Astrocyte of the cerebellum (primary cell): ENCODE measurements at regions not wholly inside any gene's neighbourhood (a gene's known extent, or its start where the extent isn't known, plus 50 kb on each side); places are given as distances from the start of the nearest gene placed in this dataset.

ENCODE experiments used
- DNase-seq: peaks from one replicate; pipeline ENCODE4 v3.0.0-alpha.2; 2011; ENCODE audit warnings: low read depth
- H3K4me3 ChIP-seq: 2 replicates; pipeline ENCODE4 v1.5.1; 2011; ENCODE audit warnings: mild to moderate bottlenecking, low read depth, low read length, moderate library complexity
- CTCF ChIP-seq: IDR thresholded peaks from 2 replicates; pipeline ENCODE4 v1.5.1; 2012; ENCODE audit warnings: low read length, low read depth, moderate library complexity, mild to moderate bottlenecking; ENCODE audit errors: missing control alignments
- in situ Hi-C: cut with HindIII; loops from 2 replicates; pipeline ENCODE4 v1.10.0; 2017; ENCODE audit warnings: low sequenced_read_pairs

- no peak for DNase-seq
- in situ Hi-C loops, result no loop called here
- no peak overlapping the region for H3K4me3 ChIP-seq
- TF ChIP-seq CTCF, result no peak
These were observed 1260.3 kb upstream of the SLC10A2 start for GRCh38 chr13:104326523-104326922.

DNA sequence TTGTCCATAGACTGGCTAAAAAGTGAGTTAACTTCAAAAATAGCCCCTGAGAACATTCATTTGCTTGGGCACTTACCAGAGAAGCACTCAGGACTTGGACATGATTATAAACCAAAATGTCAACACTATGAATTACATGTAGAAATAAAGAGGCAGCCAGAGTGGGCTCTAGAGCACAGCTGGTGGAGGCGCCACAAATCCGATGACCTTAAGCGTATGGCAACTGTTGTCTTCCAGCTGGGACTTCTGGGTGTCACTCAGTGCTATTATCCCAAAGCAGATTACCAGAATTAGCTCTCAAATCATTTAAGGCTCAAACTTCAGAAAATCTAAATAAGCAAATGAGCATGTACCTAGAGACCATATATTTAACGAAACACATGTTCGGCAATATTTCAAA, 1255.5 kb upstream of the SLC10A2 start:
- in situ Hi-C loops, result no loop called here
- no peak for TF ChIP-seq CTCF
- DNase-seq, result no peak
- H3K4me3 ChIP-seq, result no peak overlapping the region

- in situ Hi-C loops, result no loop called here
- DNase-seq, result no peak
- no peak overlapping the region for H3K4me3 ChIP-seq
- TF ChIP-seq CTCF, result no peak
These were observed 1254.2 kb upstream of the SLC10A2 start for GRCh38 chr13:104320446-104320845.

GRCh38 chr13:104318121-104318520, 1251.9 kb upstream of the SLC10A2 start:
- TF ChIP-seq CTCF, result peak; percentile 59
- no peak overlapping the region for H3K4me3 ChIP-seq
- DNase-seq, result peak; percentile 31
- in situ Hi-C loops, result no loop called here

DNA sequence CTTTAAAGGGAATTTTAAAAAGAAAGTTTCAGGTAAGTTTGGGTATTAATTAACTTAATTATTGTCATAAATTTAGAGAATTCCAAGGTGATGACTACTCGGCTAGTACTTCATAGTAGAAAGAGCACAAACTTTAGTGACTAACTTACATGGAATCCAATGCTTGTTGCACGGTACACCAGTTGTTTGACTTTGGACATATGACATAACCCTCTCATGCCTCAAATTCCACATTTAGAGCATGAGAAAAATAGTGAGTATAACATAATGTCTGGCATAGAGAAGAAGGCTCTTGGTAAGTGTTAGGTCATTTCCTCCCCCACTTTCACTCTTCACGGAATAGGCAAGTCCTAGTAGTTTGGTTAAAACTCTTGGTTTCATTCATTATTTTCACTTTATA, 1249.4 kb upstream of the SLC10A2 start:
- TF ChIP-seq CTCF, result no peak
- in situ Hi-C loops, result no loop called here
- peak; percentile 84 for DNase-seq
- no peak overlapping the region for H3K4me3 ChIP-seq

GRCh38 chr13:104314926-104315535, 1248.8 kb upstream of the SLC10A2 start:
- in situ Hi-C loops, result no loop called here
- no peak for DNase-seq
- H3K4me3 ChIP-seq, result no peak overlapping the region
- TF ChIP-seq CTCF, result no peak
